ENCODE measurements at regions not wholly inside any gene's neighbourhood (a gene's known extent, or its start where the extent isn't known, plus 50 kb on each side); places are given as distances from the start of the nearest gene placed in this dataset.

GRCh38 chr6:80449726-80450125, 343.3 kb downstream of the BCKDHB start:
- POLR2A ChIA-PET: no interaction called here

GRCh38 chr6:80446454-80447045, 340.1 kb downstream of the BCKDHB start:
- TF ChIP-seq HMGA2 (CRISPR knock-in tag; IDR thresholded peaks at IDR 0.05): no peak
- TF ChIP-seq CREM (CRISPR knock-in tag; IDR thresholded peaks at IDR 0.05): no peak
- no peak for TF ChIP-seq CTCF (IDR thresholded peaks at IDR 0.05)
- no peak for TF ChIP-seq NR1H2 (CRISPR knock-in tag; IDR thresholded peaks at IDR 0.05)
- no peak for TF ChIP-seq USF2 (CRISPR knock-in tag; IDR thresholded peaks at IDR 0.05)
- no peak for TF ChIP-seq ATF1 (CRISPR knock-in tag; IDR thresholded peaks at IDR 0.05)
- TF ChIP-seq FOXJ3 (CRISPR knock-in tag; IDR thresholded peaks at IDR 0.05; ENCODE audit: borderline replicate concordance): no peak
- no peak for TF ChIP-seq ETV6 (CRISPR knock-in tag; IDR thresholded peaks at IDR 0.05)
- no peak for TF ChIP-seq ZNF423 (CRISPR knock-in tag; IDR thresholded peaks at IDR 0.05)
- TF ChIP-seq ARID4B (CRISPR knock-in tag; IDR thresholded peaks at IDR 0.05; ENCODE audit: borderline replicate concordance): no peak
- no peak for TF ChIP-seq PRRX2 (CRISPR knock-in tag; IDR thresholded peaks at IDR 0.05)
- TF ChIP-seq PREB (CRISPR knock-in tag; IDR thresholded peaks at IDR 0.05; ENCODE audit: borderline replicate concordance): no peak
- no peak for TF ChIP-seq CDX4 (CRISPR knock-in tag; IDR thresholded peaks at IDR 0.05; ENCODE audit: borderline replicate concordance)
- Mint-ChIP-seq H3K27me3 (ENCODE audit: low read depth) (no peaks in the 10 kb centered on the region), H3K4me1 (no peaks in the 10 kb centered on the region), H3K9me3 (peaks cover 52% of the 10 kb centered on the region), H3K36me3 (peaks cover 39% of the 10 kb centered on the region), H3K27ac (no peak overlapping the region), H3K4me3 (no peak overlapping the region)
- ChIA-PET POLR2A (no interaction called here), CTCF (no interaction called here)
- DNase-seq (ENCODE audit: low spot score): no peak
- ATAC-seq: no peak

More at GRCh38 chr6:80449726-80450125, 343.3 kb downstream of the BCKDHB start:
- Mint-ChIP-seq H3K4me1 (peaks cover 2% of the 10 kb centered on the region), H3K27ac (no peak overlapping the region), H3K9me3 (peaks cover 46% of the 10 kb centered on the region), H3K36me3 (peaks cover 38% of the 10 kb centered on the region), H3K4me3 (no peak overlapping the region), H3K27me3 (ENCODE audit: low read depth) (no peaks in the 10 kb centered on the region)
- no peak for TF ChIP-seq TEAD1 (CRISPR knock-in tag; IDR thresholded peaks at IDR 0.05)
- TF ChIP-seq SMAD3 (CRISPR knock-in tag; IDR thresholded peaks at IDR 0.05; ENCODE audit: borderline replicate concordance): no peak
- TF ChIP-seq NR3C1 (CRISPR knock-in tag; conservative IDR thresholded peaks at IDR 0.05; ENCODE audit: low read depth): no peak
- CTCF ChIA-PET: interaction anchor here (1.6 kb wide), 1 partner anchor 626 kb away, joined by 3 read pairs; no protein-coding TSS in a partner anchor
- no peak for ATAC-seq
- DNase-seq (ENCODE audit: low spot score): no peak

Data from WTC11 (cell line).